Keratinocyte (primary cell): ENCODE measurements at regions not wholly inside any gene's neighbourhood (a gene's known extent, or its start where the extent isn't known, plus 50 kb on each side); places are given as distances from the start of the nearest gene placed in this dataset.

Source experiments
- DNase-seq: peaks from one replicate; pipeline ENCODE4 v3.0.0-alpha.2; 2011; ENCODE audit warnings: low read depth, missing footprints, low spot score
- FAIRE-seq: peaks from 2 replicates; lab custom pipeline; 2011; peaks lifted over from hg19 to GRCh38; lab: Jason Lieb, UNC
- H2AFZ ChIP-seq: 2 replicates; pipeline ENCODE4 v1.6.0; 2012; ENCODE audit warnings: low read length, control low read depth, inconsistent platforms; ENCODE audit not compliant: control insufficient read depth
- H3K27ac ChIP-seq: 2 replicates; pipeline ENCODE4 v1.5.1; 2011; ENCODE audit warnings: low read length; ENCODE audit not compliant: control insufficient read depth, insufficient read depth
- H3K27me3 ChIP-seq: 3 replicates; pipeline ENCODE4 v1.6.0; 2011; ENCODE audit warnings: low read length; ENCODE audit not compliant: control insufficient read depth, insufficient read depth; ENCODE audit errors: extremely low read depth
- H3K36me3 ChIP-seq, 2 experiments: 2 replicates in 1 of 2; 3 replicates in 1 of 2; pipeline ENCODE4 v1.5.1; 2011; ENCODE audit warnings: low read length in 2 of 2, mild to moderate bottlenecking in 1 of 2; ENCODE audit not compliant: control insufficient read depth in 2 of 2, insufficient read depth in 2 of 2; ENCODE audit errors: extremely low read depth in 1 of 2
- H3K4me1 ChIP-seq: 3 replicates; pipeline ENCODE4 v1.5.1; 2011; ENCODE audit warnings: low read length; ENCODE audit not compliant: control insufficient read depth, insufficient read depth; ENCODE audit errors: extremely low read depth
- H3K4me2 ChIP-seq: 3 replicates; pipeline ENCODE4 v1.6.0; 2011; ENCODE audit warnings: low read depth, low read length; ENCODE audit not compliant: control insufficient read depth, insufficient read depth; ENCODE audit errors: extremely low read depth
- H3K4me3 ChIP-seq, 3 experiments: fragments of 200-600 bp in 1 of 3; sonication (generic) in 1 of 3; 2 replicates in 2 of 3; 3 replicates in 1 of 3; pipeline ENCODE4 v1.5.1; 2011 to 2016; ENCODE audit warnings: low read length in 3 of 3, mild to moderate bottlenecking in 3 of 3, control low read depth in 2 of 3, inconsistent platforms in 1 of 3, low read depth in 1 of 3, mixed read lengths in 1 of 3, mixed run types in 1 of 3, moderate library complexity in 1 of 3; ENCODE audit not compliant: control insufficient read depth in 2 of 3, insufficient read depth in 2 of 3; ENCODE audit errors: extremely low read depth in 1 of 3
- H3K79me2 ChIP-seq: 2 replicates; pipeline ENCODE4 v1.6.0; 2012; ENCODE audit warnings: low read length; ENCODE audit not compliant: control insufficient read depth, insufficient read depth
- H3K9ac ChIP-seq: 3 replicates; pipeline ENCODE4 v1.6.0; 2011; ENCODE audit warnings: low read length; ENCODE audit not compliant: control insufficient read depth, insufficient read depth; ENCODE audit errors: extremely low read depth
- H3K9me1 ChIP-seq: 3 replicates; pipeline ENCODE4 v1.6.0; 2011; ENCODE audit warnings: low read length; ENCODE audit not compliant: control insufficient read depth, insufficient read depth; ENCODE audit errors: extremely low read depth
- H3K9me3 ChIP-seq: 2 replicates; pipeline ENCODE4 v1.5.1; 2012; ENCODE audit warnings: low read depth, low read length; ENCODE audit not compliant: control insufficient read depth
- H4K20me1 ChIP-seq: 3 replicates; pipeline ENCODE4 v1.6.0; 2011; ENCODE audit warnings: low read length; ENCODE audit not compliant: control insufficient read depth, insufficient read depth; ENCODE audit errors: extremely low read depth
- CTCF ChIP-seq, 3 experiments: IDR thresholded peaks in 1 of 3; conservative IDR thresholded peaks in 1 of 3; optimal IDR thresholded peaks in 1 of 3; 2 replicates in 2 of 3; 3 replicates in 1 of 3; pipeline versions ENCODE3 to v1.5.1; 2011; ENCODE audit warnings: low read length in 3 of 3, mild to moderate bottlenecking in 3 of 3, moderate library complexity in 2 of 3, control low read depth in 1 of 3, inconsistent platforms in 1 of 3; ENCODE audit not compliant: insufficient read depth in 2 of 3; ENCODE audit errors: extremely low read depth in 1 of 3
- EZH2 ChIP-seq: IDR thresholded peaks from one replicate; pipeline ENCODE4 v1.6.1; 2012; ENCODE audit warnings: inconsistent platforms, mild to moderate bottlenecking, low read length, moderate library complexity
- dilution Hi-C: fragments of 300-500 bp; cut with MboI; formaldehyde crosslinking; loops from one replicate; pipeline ENCODE4 v1.7.0; 2020; ENCODE audit warnings: low sequenced_read_pairs; ENCODE audit not compliant: extremely low pct_ligation_motif_present

- FAIRE-seq = no peak
- Histone ChIP-seq H2AFZ (no peak overlapping the region), H3K9me3 (no peaks in the 10 kb centered on the region), H3K27ac (no peak overlapping the region), H4K20me1 (no peaks in the 10 kb centered on the region), H3K9ac (no peak overlapping the region), H3K79me2 (no peaks in the 10 kb centered on the region), H3K4me3 (no peak overlapping the region), H3K36me3 (no peaks in the 10 kb centered on the region), H3K4me1 (no peaks in the 10 kb centered on the region), H3K27me3 (no peaks in the 10 kb centered on the region), H3K4me2 (no peak overlapping the region), H3K9me1 (no peaks in the 10 kb centered on the region)
- TF ChIP-seq EZH2 (no peak), CTCF (optimal IDR thresholded peaks at IDR 0.05 in 1 of 3, IDR thresholded peaks at IDR 0.05 in 1 of 3, conservative IDR thresholded peaks at IDR 0.05 in 1 of 3; ENCODE audit: extremely low read depth in 1 of 3, insufficient read depth in 2 of 3, low read length in 3 of 3) (no peak)
- dilution Hi-C loops = no loop called here
- DNase-seq = no peak
These were observed 346.3 kb upstream of the SLC30A5 start for GRCh38 chr5:68747521-68747920.

- TF ChIP-seq EZH2 (no peak), CTCF (optimal IDR thresholded peaks at IDR 0.05 in 1 of 3, IDR thresholded peaks at IDR 0.05 in 1 of 3, conservative IDR thresholded peaks at IDR 0.05 in 1 of 3; ENCODE audit: extremely low read depth in 1 of 3, insufficient read depth in 2 of 3, low read length in 3 of 3) (no peak)
- no peak for DNase-seq
- no peak overlapping the region for H3K27ac ChIP-seq
- no peak overlapping the region for H3K4me3 ChIP-seq
- H3K4me1 ChIP-seq = no peaks in the 10 kb centered on the region
- no peak overlapping the region for H3K4me2 ChIP-seq
- no peaks in the 10 kb centered on the region for H3K9me1 ChIP-seq
- H3K9ac ChIP-seq = no peak overlapping the region
- H3K9me3 ChIP-seq = no peaks in the 10 kb centered on the region
- H3K27me3 ChIP-seq = no peaks in the 10 kb centered on the region
- no peak overlapping the region for H2AFZ ChIP-seq
- H3K79me2 ChIP-seq = no peaks in the 10 kb centered on the region
- H4K20me1 ChIP-seq = no peaks in the 10 kb centered on the region
- dilution Hi-C loops = no loop called here
- FAIRE-seq = no peak
- no peaks in the 10 kb centered on the region for H3K36me3 ChIP-seq
These were observed 345.7 kb upstream of the SLC30A5 start for GRCh38 chr5:68748101-68748500.
